GM21526 (cell line): ENCODE measurements at regions not wholly inside any gene's neighbourhood (a gene's known extent, or its start where the extent isn't known, plus 50 kb on each side); places are given as distances from the start of the nearest gene placed in this dataset.

Experiments used
- ATAC-seq: cut with Tn5 transposase; IDR thresholded peaks from one replicate; pipeline ENCODE4 v1.9.1; 2021; ENCODE audit warnings: moderate library complexity; ENCODE audit not compliant: unreplicated experiment, low FRiP score

- ATAC-seq: no peak
Measured at GRCh38 chr1:8093221-8093980, 67.3 kb upstream of the ERRFI1 start.

- no peak for ATAC-seq
Measured at GRCh38 chr1:8092657-8093056, 66.5 kb upstream of the ERRFI1 start.

GRCh38 chr1:8091691-8092090, 65.6 kb upstream of the ERRFI1 start:
- no peak for ATAC-seq

GRCh38 chr1:8090241-8090702, 64.2 kb upstream of the ERRFI1 start:
- no peak for ATAC-seq

- ATAC-seq: no peak
Measured at GRCh38 chr1:8089535-8090228, 63.6 kb upstream of the ERRFI1 start.

GRCh38 chr1:8086055-8086454, 59.9 kb upstream of the ERRFI1 start:
- ATAC-seq: no peak

- ATAC-seq: no peak
Measured at GRCh38 chr1:8084913-8085312, 58.8 kb upstream of the ERRFI1 start.

GRCh38 chr1:8083739-8084484, 57.8 kb upstream of the ERRFI1 start:
- ATAC-seq: no peak

GRCh38 chr1:8082945-8083344, 56.8 kb upstream of the ERRFI1 start:
- ATAC-seq: no peak

GRCh38 chr1:8078176-8078671, 52.1 kb upstream of the ERRFI1 start:
- no peak for ATAC-seq

GRCh38 chr1:8077602-8078001, 51.5 kb upstream of the ERRFI1 start:
- no peak for ATAC-seq

- ATAC-seq: no peak
Measured at GRCh38 chr1:8077120-8077573, 51.0 kb upstream of the ERRFI1 start.

- no peak for ATAC-seq
Measured at GRCh38 chr1:8076176-8076575, 50.1 kb upstream of the ERRFI1 start.
